Right ventricle myocardium inferior (tissue), 1 donor: ENCODE measurements at regions not wholly inside any gene's neighbourhood (a gene's known extent, or its start where the extent isn't known, plus 50 kb on each side); places are given as distances from the start of the nearest gene placed in this dataset.

Source experiments
- ATAC-seq: fragments of 200-7000 bp; cut with Tn5 transposase; one replicate; pipeline ENCODE4 v1.9.1; 2020; ENCODE audit warnings: mild to moderate bottlenecking, moderate library complexity
- DNase-seq: peaks from one replicate; pipeline ENCODE4 v3.0.0; 2021; ENCODE audit errors: missing footprints
- intact Hi-C: fragments of 100-400 bp; cut with DNase I; formaldehyde crosslinking; loops from one replicate; pipeline ENCODE4 v1.11.0; 2022
- donor health status: DM: no; HTN: yes; CAD: no; lungs with severe emphysema.

GRCh38 chr2:216922175-216922780, 62.4 kb upstream of the TNP1 start:
- ATAC-seq, result no peak
- DNase-seq, result no peak
- intact Hi-C loops, result no loop called here

- ATAC-seq (no peak), DNase-seq (no peak)
- intact Hi-C loops, result no loop called here
These were observed 61.1 kb upstream of the TNP1 start for GRCh38 chr2:216920937-216921456.

- DNase-seq (no peak), ATAC-seq (peak; percentile 68)
- intact Hi-C loops, result no loop called here
These were observed 60.4 kb upstream of the TNP1 start for GRCh38 chr2:216920143-216920876.

- intact Hi-C loops, result no loop called here
- DNase-seq, result no peak
- peak; percentile 21 for ATAC-seq
These were observed 58.3 kb upstream of the TNP1 start for GRCh38 chr2:216918088-216918680.

DNA sequence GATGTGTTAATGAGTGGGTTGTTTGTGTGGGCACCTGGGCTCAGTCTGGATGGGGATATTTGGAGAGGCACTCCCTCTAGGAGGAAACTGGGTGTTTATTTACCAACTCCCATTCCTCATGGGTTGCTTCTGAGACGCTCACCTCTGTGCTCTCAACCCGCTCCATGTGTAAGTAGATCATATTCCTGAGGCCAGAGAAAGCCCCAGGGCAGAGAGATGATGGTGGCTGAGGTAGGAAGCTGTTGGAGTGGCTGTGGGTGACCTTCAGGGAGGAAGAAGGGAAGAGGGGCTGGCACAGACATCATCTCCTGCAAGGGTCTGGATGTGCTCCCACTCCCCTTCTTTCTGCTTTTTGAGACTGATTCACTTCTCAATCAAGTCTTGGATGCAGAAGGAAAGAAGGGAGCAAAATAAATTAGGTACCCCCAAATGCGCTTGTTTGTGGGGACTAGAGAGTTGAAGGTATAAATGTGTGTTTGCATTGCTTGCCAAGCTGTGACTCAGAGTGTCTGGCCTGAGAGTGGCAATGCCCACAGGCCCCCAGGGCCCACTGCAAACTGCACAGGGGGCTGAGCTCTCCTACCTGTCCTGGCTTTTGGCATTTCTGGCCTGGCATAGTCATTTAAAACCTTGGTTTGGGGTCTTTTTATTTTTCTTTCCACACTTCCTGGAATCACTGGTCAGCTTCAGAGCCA, 57.2 kb upstream of the TNP1 start:
- ATAC-seq (no peak), DNase-seq (no peak)
- intact Hi-C loops, result no loop called here

DNA sequence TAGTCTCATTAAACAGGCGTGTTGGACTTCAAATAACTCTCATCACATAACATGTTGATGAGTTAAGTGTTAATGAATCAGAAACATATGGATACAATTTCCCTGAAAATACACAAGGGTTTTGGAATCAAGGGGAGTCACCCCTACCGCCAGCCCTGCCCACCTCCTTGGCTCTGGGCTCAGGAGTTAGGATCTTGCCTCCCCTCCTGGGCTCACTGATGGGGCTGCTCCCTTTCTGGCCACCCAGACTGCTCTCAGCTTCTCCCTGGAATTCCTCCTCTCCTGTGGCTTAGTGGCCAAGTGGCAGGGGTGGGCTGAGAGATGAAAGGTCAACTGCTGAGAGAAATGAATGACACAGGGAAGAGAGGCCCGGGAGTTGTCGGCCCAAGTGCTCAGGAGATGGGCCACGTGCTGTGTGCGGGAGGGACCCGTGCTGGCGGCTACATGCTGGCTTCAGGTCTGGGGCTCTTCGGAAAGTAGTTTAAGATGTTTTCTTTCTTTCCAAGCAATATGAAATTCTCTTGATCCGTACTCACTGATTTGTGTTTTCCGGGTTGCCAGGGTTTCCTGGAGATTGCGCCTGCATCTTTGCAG, 55.8 kb upstream of the TNP1 start:
- peak; percentile 45 for ATAC-seq

GRCh38 chr2:216914491-216914890, 54.6 kb upstream of the TNP1 start:
- DNase-seq (no peak), ATAC-seq (no peak)
- intact Hi-C loops, result no loop called here

More for the DNA sequence above, 55.8 kb upstream of the TNP1 start:
- intact Hi-C loops, result no loop called here
- DNase-seq, result no peak

DNA sequence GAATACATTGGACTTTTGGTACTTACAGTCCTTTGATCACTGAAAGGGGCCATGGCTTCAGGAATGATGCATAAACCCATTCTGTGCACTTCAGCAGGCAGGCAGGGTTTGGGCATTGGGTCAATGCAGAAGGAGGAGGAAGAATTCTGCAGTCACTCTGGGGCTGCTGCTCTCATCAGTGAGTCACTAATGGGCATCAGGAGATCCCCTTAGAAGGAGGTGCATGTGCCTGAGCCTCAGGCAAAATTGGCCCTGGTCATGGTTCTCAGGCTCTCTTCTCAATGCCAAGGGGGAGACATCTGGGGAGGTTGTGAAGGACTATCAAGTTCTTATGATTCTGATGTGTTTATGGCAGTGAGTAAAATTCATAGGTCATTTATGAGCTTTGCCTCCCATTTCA, 52.0 kb upstream of the TNP1 start:
- intact Hi-C loops, result no loop called here
- DNase-seq (no peak), ATAC-seq (no peak)

DNA sequence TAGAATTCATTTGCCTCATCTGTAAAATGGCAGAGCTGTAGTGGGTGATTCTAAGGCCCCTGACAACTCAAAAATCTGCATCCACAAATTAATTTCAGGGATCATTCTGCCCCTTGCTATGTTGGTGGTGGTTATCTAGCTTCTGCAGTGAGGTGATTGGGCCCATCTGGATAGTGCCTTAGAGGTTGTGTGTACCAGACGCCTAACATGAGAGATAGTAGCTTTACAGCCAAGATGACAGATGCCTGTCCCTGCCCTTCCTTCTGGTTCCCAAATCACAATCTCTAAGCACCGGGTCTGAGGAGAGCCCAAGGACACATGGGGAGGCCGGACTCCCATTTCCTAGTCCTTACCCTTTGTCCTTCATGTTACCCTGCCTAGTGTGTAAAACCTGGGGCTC, 51.1 kb upstream of the TNP1 start:
- ATAC-seq (no peak), DNase-seq (no peak)
- intact Hi-C loops, result no loop called here

DNA sequence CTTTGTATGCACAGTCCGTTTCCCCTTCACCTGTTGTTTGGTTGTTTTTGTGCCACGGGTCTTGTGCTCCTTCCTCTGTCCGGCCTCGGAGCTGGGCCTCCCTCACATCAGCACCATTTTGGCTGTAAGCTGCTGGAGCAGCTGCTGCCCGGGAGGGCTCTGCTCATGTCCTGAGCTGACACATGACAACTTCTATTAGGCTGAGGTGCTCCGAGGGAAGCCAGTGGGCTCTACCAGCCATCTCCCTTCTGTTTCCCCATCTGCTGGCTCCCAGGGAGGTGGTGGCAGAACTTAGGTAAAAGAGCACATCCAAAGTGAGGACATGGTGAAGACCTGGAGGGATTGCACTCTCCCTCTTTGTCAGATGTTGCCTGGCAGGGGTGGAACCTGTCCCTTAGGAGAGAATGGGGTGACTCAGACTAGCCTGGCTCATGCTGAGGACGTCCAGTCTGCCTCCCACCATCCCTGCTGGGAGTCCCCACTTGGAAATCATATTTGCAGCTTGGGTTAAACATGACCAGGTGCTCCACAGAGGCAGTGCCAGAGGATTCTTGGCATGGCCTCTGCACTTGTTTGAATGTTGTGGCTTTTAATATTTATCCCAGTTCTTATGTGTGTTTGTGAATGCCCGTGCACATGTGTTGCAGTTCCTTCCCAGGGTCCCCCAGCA, 49.8 kb upstream of the TNP1 start:
- no peak for ATAC-seq

More for the DNA sequence above, 49.8 kb upstream of the TNP1 start:
- intact Hi-C loops, result no loop called here
- no peak for DNase-seq
